ENCODE measurements at regions not wholly inside any gene's neighbourhood (a gene's known extent, or its start where the extent isn't known, plus 50 kb on each side); places are given as distances from the start of the nearest gene placed in this dataset.

GRCh38 chr1:38097284-38097898 is 50.8 kb upstream of the POU3F1 start:
- DNase-seq: no peak

Measured in C1 segment of cervical spinal cord (tissue), 14 donors.